Adipocyte (in vitro differentiated cells): ENCODE measurements at regions not wholly inside any gene's neighbourhood (a gene's known extent, or its start where the extent isn't known, plus 50 kb on each side); places are given as distances from the start of the nearest gene placed in this dataset.

Source experiments
- DNase-seq: peaks from one replicate; pipeline ENCODE4 v3.0.0-alpha.2; 2015; ENCODE audit warnings: low read depth
- H3K27me3 ChIP-seq: replicated peaks from 2 replicates; pipeline ENCODE4 v1.7.0; 2013; ENCODE audit warnings: mild to moderate bottlenecking, low read length, moderate library complexity; ENCODE audit not compliant: control insufficient read depth, insufficient read depth
- H3K36me3 ChIP-seq: 2 replicates; pipeline ENCODE4 v1.7.0; 2013; ENCODE audit warnings: low read length, mild to moderate bottlenecking, moderate library complexity; ENCODE audit not compliant: control insufficient read depth, insufficient read depth, severe bottlenecking
- H3K4me1 ChIP-seq: 2 replicates; pipeline ENCODE4 v1.7.0; 2013; ENCODE audit warnings: mild to moderate bottlenecking, low read length, moderate library complexity; ENCODE audit not compliant: control insufficient read depth, insufficient read depth
- H3K4me3 ChIP-seq: 2 replicates; pipeline ENCODE4 v1.7.0; 2013; ENCODE audit warnings: mild to moderate bottlenecking, low read length, moderate library complexity
- H3K9ac ChIP-seq: 2 replicates; pipeline ENCODE4 v1.7.0; 2013; ENCODE audit warnings: mild to moderate bottlenecking, low read length, moderate library complexity
- H3K9me3 ChIP-seq: 2 replicates; pipeline ENCODE4 v1.7.0; 2013; ENCODE audit warnings: mild to moderate bottlenecking, low read length, moderate library complexity; ENCODE audit not compliant: control insufficient read depth

DNA sequence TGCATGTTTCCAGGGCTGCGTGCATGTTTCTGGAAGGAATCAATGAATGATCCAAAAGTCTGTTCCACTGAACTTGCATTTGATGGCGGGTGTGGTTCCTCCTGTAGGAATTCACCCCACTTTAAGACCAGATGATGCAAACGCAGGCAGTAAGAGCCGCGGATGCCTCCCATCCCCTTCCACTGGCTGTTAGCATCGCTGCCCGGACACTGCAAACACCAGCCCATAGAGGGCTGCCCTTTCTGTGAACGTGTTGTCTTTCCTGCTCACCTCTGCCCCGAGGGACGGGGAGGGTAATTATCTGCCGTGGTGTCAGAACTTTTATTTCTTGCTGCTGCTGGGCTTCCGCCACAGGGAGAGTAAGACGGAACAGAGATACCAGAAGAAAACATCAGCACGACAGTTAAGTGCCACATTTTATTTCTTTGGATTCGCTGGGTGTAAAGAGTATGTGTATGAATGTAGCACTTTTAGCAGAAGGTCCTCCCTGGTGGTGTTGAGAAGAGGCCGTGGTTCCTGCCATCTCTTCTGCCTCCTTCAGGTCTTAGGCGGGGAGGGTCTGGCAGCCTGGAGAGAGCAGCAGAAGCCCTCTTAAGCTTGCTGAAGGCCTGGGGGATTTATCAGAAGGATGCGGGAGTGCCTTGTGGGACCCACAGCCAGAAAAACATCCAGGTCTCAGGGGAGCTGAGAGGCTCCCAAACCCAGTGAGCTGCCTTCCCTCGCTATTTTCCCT is 53.2 kb upstream of the NECTIN1 start:
- no peak overlapping the region for H3K4me3 ChIP-seq
- H3K9me3 ChIP-seq, result peaks cover 16% of the 10 kb centered on the region
- H3K9ac ChIP-seq, result no peak overlapping the region
- peaks cover 6% of the 10 kb centered on the region for H3K4me1 ChIP-seq
- H3K27me3 ChIP-seq, result peaks cover 26% of the 10 kb centered on the region
- H3K36me3 ChIP-seq, result no peaks in the 10 kb centered on the region
- no peak for DNase-seq

DNA sequence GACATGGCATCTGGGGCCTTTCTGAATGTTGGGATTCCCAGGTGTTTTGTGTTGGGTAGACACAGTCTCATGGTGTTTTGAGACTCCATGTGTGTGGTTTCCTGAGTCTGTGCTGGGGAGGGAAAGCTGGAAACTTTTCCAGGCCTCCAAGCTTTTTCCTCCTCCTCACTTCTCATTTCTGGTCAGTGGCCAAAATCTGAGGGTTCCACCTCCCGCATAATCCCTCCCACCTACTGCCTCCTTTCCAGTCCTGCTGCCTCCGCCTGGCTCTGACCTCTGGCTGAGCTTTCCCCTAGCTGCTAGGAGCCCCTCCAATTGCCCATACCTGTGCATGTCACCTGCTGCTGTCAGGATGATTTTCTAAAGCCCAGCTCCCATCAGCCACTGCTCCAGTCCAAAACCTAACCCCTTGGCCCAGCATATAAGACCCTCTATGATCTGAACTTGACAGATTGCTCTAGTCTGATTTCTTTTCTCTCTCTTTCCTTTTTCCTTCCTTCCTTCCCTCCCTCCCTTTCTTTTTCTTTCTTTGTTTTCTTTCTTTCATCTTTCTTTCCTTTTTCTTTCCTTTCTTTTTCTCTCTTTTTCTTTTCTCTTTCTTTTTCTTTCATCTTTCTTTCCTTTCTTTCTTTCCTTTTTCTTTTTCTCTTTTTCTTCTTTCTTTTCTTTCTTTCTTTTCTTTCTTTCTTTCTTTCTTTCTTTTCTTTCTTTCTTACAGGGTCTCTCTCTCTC is 51.4 kb upstream of the NECTIN1 start:
- no peak for DNase-seq
- Histone ChIP-seq H3K4me3 (no peak overlapping the region), H3K27me3 (peaks cover 36% of the 10 kb centered on the region), H3K4me1 (peaks cover 6% of the 10 kb centered on the region), H3K9me3 (peaks cover 16% of the 10 kb centered on the region), H3K36me3 (no peaks in the 10 kb centered on the region), H3K9ac (no peak overlapping the region)

DNA sequence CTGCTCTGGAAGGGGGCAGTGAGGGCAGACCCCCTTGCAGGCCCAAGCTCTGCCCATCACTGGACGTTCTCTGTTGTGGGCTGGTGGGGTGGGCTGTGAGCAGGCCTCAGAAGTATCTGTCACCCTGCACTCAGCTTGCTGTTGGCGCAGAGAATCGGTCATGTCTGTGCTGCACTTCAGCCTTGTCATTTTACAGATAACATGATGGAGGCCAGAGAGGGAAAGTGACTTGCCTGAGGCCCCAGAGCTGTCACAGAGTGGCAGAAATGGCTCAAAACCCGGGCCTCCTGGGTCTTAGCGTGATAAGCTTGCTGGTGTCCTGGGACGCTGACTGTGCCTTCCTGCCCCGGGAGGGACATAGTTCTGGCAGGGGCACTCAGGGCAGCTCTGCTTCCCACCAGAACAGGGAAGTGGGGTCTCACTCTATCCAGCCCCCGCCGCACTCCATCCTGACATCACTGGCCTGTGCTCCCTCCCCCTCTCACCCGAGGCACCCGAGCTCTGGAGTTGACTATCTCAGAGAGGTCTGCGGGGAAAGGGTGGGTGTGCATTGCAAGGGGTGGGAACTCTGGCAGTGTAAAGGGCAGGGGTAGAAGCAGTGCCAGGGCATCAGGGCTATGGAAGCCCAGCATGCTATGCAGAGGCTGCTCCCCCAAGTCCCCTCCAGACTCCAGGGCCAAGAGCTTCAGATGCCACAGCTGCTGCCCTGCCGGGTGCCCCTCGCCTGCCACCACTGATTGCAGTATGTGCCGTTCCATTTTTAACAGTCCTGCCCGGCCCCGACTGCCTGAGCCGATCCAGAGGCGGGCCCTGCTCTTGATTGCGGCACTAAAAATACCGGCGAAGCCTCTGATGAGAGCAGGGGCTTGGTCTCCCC is 50.4 kb upstream of the NECTIN1 start:
- Histone ChIP-seq H3K27me3 (peaks cover 42% of the 10 kb centered on the region), H3K36me3 (no peaks in the 10 kb centered on the region), H3K9me3 (peaks cover 13% of the 10 kb centered on the region), H3K4me1 (peaks cover 6% of the 10 kb centered on the region), H3K9ac (no peak overlapping the region), H3K4me3 (no peak overlapping the region)
- DNase-seq, result no peak
